WTC11 (cell line): ENCODE measurements at regions not wholly inside any gene's neighbourhood (a gene's known extent, or its start where the extent isn't known, plus 50 kb on each side); places are given as distances from the start of the nearest gene placed in this dataset.

Experiments used
- ATAC-seq: fragments of 200-7000 bp; cut with Tn5 transposase; 2 replicates; pipeline ENCODE4 v1.10.0; 2021; ENCODE audit warnings: mild to moderate bottlenecking, moderate library complexity
- CTCF ChIA-PET: fragments of 300-600 bp; sonication (Branson Sonifier 250); formaldehyde crosslinking; loops from one replicate; lab custom pipeline; 2021; ENCODE audit warnings: antibody characterized with exemption; lab: Charles Lee
- POLR2A ChIA-PET: fragments of 350-600 bp; sonication (Branson Sonifier 250); formaldehyde crosslinking; loops from one replicate; lab custom pipeline; 2021; ENCODE audit warnings: antibody characterized with exemption; lab: Charles Lee
- DNase-seq: peaks from one replicate; pipeline ENCODE4 v3.0.0; 2021; ENCODE audit warnings: low spot score
- H3K27ac Mint-ChIP-seq: 2 replicates; pipeline ENCODE4 v1.8.0; 2021; ENCODE audit warnings: mixed read lengths
- H3K27me3 Mint-ChIP-seq: 2 replicates; pipeline ENCODE4 v1.8.0; 2021; ENCODE audit warnings: low read depth, mild to moderate bottlenecking, moderate library complexity, mixed read lengths
- H3K36me3 Mint-ChIP-seq: 2 replicates; pipeline ENCODE4 v1.8.0; 2021; ENCODE audit warnings: mixed read lengths
- H3K4me1 Mint-ChIP-seq: 2 replicates; pipeline ENCODE4 v1.8.0; 2022; ENCODE audit warnings: mixed read lengths
- H3K4me3 Mint-ChIP-seq: 2 replicates; pipeline ENCODE4 v1.8.0; 2021; ENCODE audit warnings: mild to moderate bottlenecking, moderate library complexity, mixed read lengths
- H3K9me3 Mint-ChIP-seq: 2 replicates; pipeline ENCODE4 v1.8.0; 2021; ENCODE audit warnings: mixed read lengths
- ATF2 ChIP-seq: sonication (generic); formaldehyde crosslinking; IDR thresholded peaks from 2 replicates; pipeline ENCODE4 v1.8.1; 2022; ENCODE audit warnings: low read depth, missing genetic modification reagents, borderline replicate concordance
- CREM ChIP-seq: sonication (generic); formaldehyde crosslinking; IDR thresholded peaks from 2 replicates; pipeline ENCODE4 v1.8.1; 2022; ENCODE audit warnings: mild to moderate bottlenecking, missing genetic modification reagents, moderate library complexity
- EMX1 ChIP-seq: fragments of 250-450 bp; sonication (Bioruptor Pico); IDR thresholded peaks from 2 replicates; pipeline ENCODE4 v1.8.0; 2021; ENCODE audit warnings: mild to moderate bottlenecking
- ETV6 ChIP-seq: sonication (generic); formaldehyde crosslinking; IDR thresholded peaks from 2 replicates; pipeline ENCODE4 v1.8.1; 2022; ENCODE audit warnings: mild to moderate bottlenecking, missing genetic modification reagents
- FOXJ3 ChIP-seq: sonication (generic); formaldehyde crosslinking; IDR thresholded peaks from 2 replicates; pipeline ENCODE4 v1.9.0; 2021; ENCODE audit warnings: missing genetic modification reagents, mild to moderate bottlenecking, borderline replicate concordance
- FOXP1 ChIP-seq: sonication (generic); formaldehyde crosslinking; IDR thresholded peaks from 2 replicates; pipeline ENCODE4 v1.8.0; 2022; ENCODE audit warnings: missing genetic modification reagents, mild to moderate bottlenecking, moderate library complexity, borderline replicate concordance
- GRHL2 ChIP-seq: fragments of 250-450 bp; sonication (Bioruptor Pico); IDR thresholded peaks from 2 replicates; pipeline ENCODE4 v1.8.0; 2022; ENCODE audit warnings: mild to moderate bottlenecking, moderate library complexity; ENCODE audit not compliant: insufficient replicate concordance, severe bottlenecking
- HMGA2 ChIP-seq: fragments of 250-450 bp; sonication (Bioruptor Pico); IDR thresholded peaks from 2 replicates; pipeline ENCODE4 v1.4.0; 2021; ENCODE audit warnings: mild to moderate bottlenecking, moderate library complexity
- HMGXB4 ChIP-seq: sonication (generic); formaldehyde crosslinking; IDR thresholded peaks from 2 replicates; pipeline ENCODE4 v1.8.1; 2023; ENCODE audit warnings: mild to moderate bottlenecking, moderate library complexity, missing genetic modification reagents
- NFE2L1 ChIP-seq: sonication (generic); formaldehyde crosslinking; IDR thresholded peaks from 2 replicates; pipeline ENCODE4 v1.8.1; 2023; ENCODE audit warnings: missing genetic modification reagents
- NFYB ChIP-seq: sonication (generic); formaldehyde crosslinking; conservative IDR thresholded peaks from 2 replicates; pipeline ENCODE4 v1.8.0; 2022; ENCODE audit warnings: low read depth, missing genetic modification reagents
- NR2C2 ChIP-seq: sonication (generic); formaldehyde crosslinking; IDR thresholded peaks from 2 replicates; pipeline ENCODE4 v1.8.0; 2022; ENCODE audit warnings: mild to moderate bottlenecking, missing genetic modification reagents
- NR3C1 ChIP-seq: sonication (generic); formaldehyde crosslinking; conservative IDR thresholded peaks from 2 replicates; pipeline ENCODE4 v1.8.1; 2023; ENCODE audit warnings: low read depth, mild to moderate bottlenecking, missing genetic modification reagents
- OVOL2 ChIP-seq: fragments of 250-450 bp; sonication (Bioruptor Pico); IDR thresholded peaks from 2 replicates; pipeline ENCODE4 v1.9.0; 2021; ENCODE audit warnings: mild to moderate bottlenecking, borderline replicate concordance
- PRRX2 ChIP-seq: fragments of 250-450 bp; sonication (Bioruptor Pico); IDR thresholded peaks from 2 replicates; pipeline ENCODE4 v1.8.0; 2021; ENCODE audit warnings: mild to moderate bottlenecking
- SMAD3 ChIP-seq: sonication (generic); formaldehyde crosslinking; IDR thresholded peaks from 2 replicates; pipeline ENCODE4 v1.8.0; 2022; ENCODE audit warnings: missing genetic modification reagents, mild to moderate bottlenecking, borderline replicate concordance
- SMAD4 ChIP-seq: sonication (generic); formaldehyde crosslinking; IDR thresholded peaks from 2 replicates; pipeline ENCODE4 v1.8.0; 2022; ENCODE audit warnings: mild to moderate bottlenecking, missing genetic modification reagents
- TP53 ChIP-seq: sonication (generic); formaldehyde crosslinking; IDR thresholded peaks from 2 replicates; pipeline ENCODE4 v1.8.1; 2023; ENCODE audit warnings: mild to moderate bottlenecking, missing genetic modification reagents
- USF1 ChIP-seq: sonication (generic); formaldehyde crosslinking; IDR thresholded peaks from 2 replicates; pipeline ENCODE4 v1.8.0; 2022; ENCODE audit warnings: mild to moderate bottlenecking, missing genetic modification reagents
- USF2 ChIP-seq: sonication (generic); formaldehyde crosslinking; IDR thresholded peaks from 2 replicates; pipeline ENCODE4 v1.8.1; 2023; ENCODE audit warnings: mild to moderate bottlenecking, missing genetic modification reagents, moderate library complexity
- ZBTB21 ChIP-seq: sonication (generic); formaldehyde crosslinking; IDR thresholded peaks from 2 replicates; pipeline ENCODE4 v1.8.1; 2023; ENCODE audit warnings: mild to moderate bottlenecking, missing genetic modification reagents, borderline replicate concordance
- ZNF219 ChIP-seq: sonication (generic); formaldehyde crosslinking; IDR thresholded peaks from 2 replicates; pipeline ENCODE4 v1.8.0; 2023; ENCODE audit warnings: missing genetic modification reagents, mild to moderate bottlenecking, borderline replicate concordance
- ZNF232 ChIP-seq: sonication (generic); formaldehyde crosslinking; IDR thresholded peaks from 2 replicates; pipeline ENCODE4 v1.8.0; 2022; ENCODE audit warnings: mild to moderate bottlenecking, missing genetic modification reagents
- ZNF263 ChIP-seq: sonication (generic); formaldehyde crosslinking; IDR thresholded peaks from 2 replicates; pipeline ENCODE4 v1.8.1; 2022; ENCODE audit warnings: low read depth, mild to moderate bottlenecking, moderate library complexity, missing genetic modification reagents
- ZNF281 ChIP-seq: sonication (generic); formaldehyde crosslinking; IDR thresholded peaks from 2 replicates; pipeline ENCODE4 v1.8.0; 2023; ENCODE audit warnings: mild to moderate bottlenecking, missing genetic modification reagents
- ZNF317 ChIP-seq: sonication (generic); formaldehyde crosslinking; IDR thresholded peaks from 2 replicates; pipeline ENCODE4 v1.8.1; 2023; ENCODE audit warnings: low read depth, mild to moderate bottlenecking, moderate library complexity, missing genetic modification reagents, borderline replicate concordance
- ZNF416 ChIP-seq: fragments of 250-450 bp; sonication (Bioruptor Pico); IDR thresholded peaks from 2 replicates; pipeline ENCODE4 v1.9.0; 2021; ENCODE audit warnings: mild to moderate bottlenecking, inconsistent platforms

- ChIA-PET POLR2A (interaction anchor here (1.1 kb wide), 1 partner anchor 8 kb away, joined by 3 read pairs; no protein-coding TSS in a partner anchor), CTCF (no interaction called here)
- TF ChIP-seq ZNF219 (no peak), ZNF263 (CRISPR knock-in tag) (no peak), NFE2L1 (CRISPR knock-in tag) (no peak), NR3C1 (no peak), ZNF281 (no peak), TP53 (CRISPR knock-in tag) (no peak), ATF2 (CRISPR knock-in tag) (no peak), OVOL2 (CRISPR knock-in tag) (no peak), PRRX2 (no peak), ETV6 (CRISPR knock-in tag) (no peak), USF1 (CRISPR knock-in tag) (no peak), HMGA2 (no peak), EMX1 (no peak), SMAD3 (CRISPR knock-in tag) (no peak), NFYB (CRISPR knock-in tag) (no peak)
- H3K36me3 Mint-ChIP-seq, result no peaks in the 10 kb centered on the region
- DNase-seq (no peak), ATAC-seq (no peak)
- no peaks in the 10 kb centered on the region for H3K9me3 Mint-ChIP-seq
- no peak overlapping the region for H3K4me3 Mint-ChIP-seq
- peaks cover 6% of the 10 kb centered on the region for H3K27me3 Mint-ChIP-seq
- H3K27ac Mint-ChIP-seq, result no peak overlapping the region
- peaks cover 17% of the 10 kb centered on the region for H3K4me1 Mint-ChIP-seq
Observed at GRCh38 chr2:234438305-234438977, 58.4 kb downstream of the ARL4C start.

GRCh38 chr2:234437642-234438304 lies 59.1 kb downstream of the ARL4C start:
- CTCF ChIA-PET, result no interaction called here
- Mint-ChIP-seq H3K36me3 (no peaks in the 10 kb centered on the region), H3K4me1 (peaks cover 17% of the 10 kb centered on the region), H3K4me3 (no peak overlapping the region), H3K27ac (no peak overlapping the region), H3K9me3 (no peaks in the 10 kb centered on the region), H3K27me3 (peaks cover 2% of the 10 kb centered on the region; the same call in 1 of the 2 replicates)
- POLR2A ChIA-PET, result interaction anchor here (1.1 kb wide), 1 partner anchor 9 kb away, joined by 3 read pairs; no protein-coding TSS in a partner anchor
- ATAC-seq (no peak), DNase-seq (no peak)
- TF ChIP-seq ZNF317 (CRISPR knock-in tag), result no peak
- no peak for TF ChIP-seq FOXJ3 (CRISPR knock-in tag)
- no peak for TF ChIP-seq ZBTB21
- TF ChIP-seq CREM (CRISPR knock-in tag), result no peak
- no peak for TF ChIP-seq TP53 (CRISPR knock-in tag)
- TF ChIP-seq NR2C2, result no peak
- TF ChIP-seq FOXP1 (CRISPR knock-in tag), result no peak
- no peak for TF ChIP-seq ZNF232 (CRISPR knock-in tag)
- TF ChIP-seq GRHL2 (CRISPR knock-in tag), result no peak
- no peak for TF ChIP-seq ZNF416 (CRISPR knock-in tag)
- no peak for TF ChIP-seq HMGXB4 (CRISPR knock-in tag)
- TF ChIP-seq SMAD4 (CRISPR knock-in tag), result no peak
- no peak for TF ChIP-seq USF2 (CRISPR knock-in tag)
